ENCODE measurements at regions not wholly inside any gene's neighbourhood (a gene's known extent, or its start where the extent isn't known, plus 50 kb on each side); places are given as distances from the start of the nearest gene placed in this dataset.

DNA sequence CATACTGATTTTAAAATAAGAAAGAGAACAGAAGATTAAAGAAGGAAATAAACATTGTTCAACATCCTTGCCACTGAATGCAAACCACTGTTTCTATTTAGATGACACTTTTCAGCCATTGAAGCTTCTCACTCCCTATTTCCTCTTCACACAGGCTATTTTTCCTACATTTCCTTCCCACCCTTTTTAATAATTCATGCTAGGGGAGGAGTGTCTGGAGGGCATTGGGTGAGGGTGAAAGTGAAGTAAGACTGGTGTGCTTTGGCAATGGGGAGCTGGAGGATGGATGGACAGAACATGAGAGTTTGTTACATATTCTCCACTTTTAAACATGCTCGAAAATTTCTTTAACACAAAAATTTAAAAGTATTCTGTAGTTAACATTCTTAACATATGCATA is 168.8 kb upstream of the GLI3 start:
- TF ChIP-seq, protein P1, sequence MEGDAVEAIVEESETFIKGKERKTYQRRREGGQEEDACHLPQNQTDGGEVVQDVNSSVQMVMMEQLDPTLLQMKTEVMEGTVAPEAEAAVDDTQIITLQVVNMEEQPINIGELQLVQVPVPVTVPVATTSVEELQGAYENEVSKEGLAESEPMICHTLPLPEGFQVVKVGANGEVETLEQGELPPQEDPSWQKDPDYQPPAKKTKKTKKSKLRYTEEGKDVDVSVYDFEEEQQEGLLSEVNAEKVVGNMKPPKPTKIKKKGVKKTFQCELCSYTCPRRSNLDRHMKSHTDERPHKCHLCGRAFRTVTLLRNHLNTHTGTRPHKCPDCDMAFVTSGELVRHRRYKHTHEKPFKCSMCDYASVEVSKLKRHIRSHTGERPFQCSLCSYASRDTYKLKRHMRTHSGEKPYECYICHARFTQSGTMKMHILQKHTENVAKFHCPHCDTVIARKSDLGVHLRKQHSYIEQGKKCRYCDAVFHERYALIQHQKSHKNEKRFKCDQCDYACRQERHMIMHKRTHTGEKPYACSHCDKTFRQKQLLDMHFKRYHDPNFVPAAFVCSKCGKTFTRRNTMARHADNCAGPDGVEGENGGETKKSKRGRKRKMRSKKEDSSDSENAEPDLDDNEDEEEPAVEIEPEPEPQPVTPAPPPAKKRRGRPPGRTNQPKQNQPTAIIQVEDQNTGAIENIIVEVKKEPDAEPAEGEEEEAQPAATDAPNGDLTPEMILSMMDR (IDR thresholded peaks at IDR 0.05; ENCODE audit: insufficient read depth, low read length, poor library complexity, severe bottlenecking) = no peak
- no peak for TF ChIP-seq EZH2phosphoT487 (conservative IDR thresholded peaks at IDR 0.05; ENCODE audit: low read length)

Data from SU-DHL-6 (cell line).